ENCODE measurements at regions not wholly inside any gene's neighbourhood (a gene's known extent, or its start where the extent isn't known, plus 50 kb on each side); places are given as distances from the start of the nearest gene placed in this dataset.

GRCh38 chr15:94887391-94887790 lies 656.0 kb downstream of the MCTP2 start:
- no peak for TF ChIP-seq NFIC (IDR thresholded peaks at IDR 0.05; ENCODE audit: borderline replicate concordance)
- no peak for TF ChIP-seq REST (IDR thresholded peaks at IDR 0.05; ENCODE audit: low read depth, low read length)
- no peak for TF ChIP-seq CTCF (IDR thresholded peaks at IDR 0.05)
- no peak for TF ChIP-seq SMC3 (IDR thresholded peaks at IDR 0.05; ENCODE audit: low read depth, low read length)
- no peak for TF ChIP-seq CHD2 (IDR thresholded peaks at IDR 0.05; ENCODE audit: low read length, partially characterized antibody)
- TF ChIP-seq POLR2AphosphoS5 (IDR thresholded peaks at IDR 0.05; ENCODE audit: low read depth, low read length) = no peak
- no peak for TF ChIP-seq YY1 (IDR thresholded peaks at IDR 0.05; ENCODE audit: low read depth)
- no peak for TF ChIP-seq MAX (IDR thresholded peaks at IDR 0.05; ENCODE audit: low read depth)
- no peak for TF ChIP-seq RCOR1 (IDR thresholded peaks at IDR 0.05; ENCODE audit: low read length)
- TF ChIP-seq JUND (IDR thresholded peaks at IDR 0.05) = no peak
